ENCODE measurements at regions not wholly inside any gene's neighbourhood (a gene's known extent, or its start where the extent isn't known, plus 50 kb on each side); places are given as distances from the start of the nearest gene placed in this dataset.

- TF ChIP-seq CTCF (IDR thresholded peaks at IDR 0.05; ENCODE audit: borderline replicate concordance, extremely low read depth, low read length, poor library complexity, severe bottlenecking): no peak
- TF ChIP-seq EZH2 (IDR thresholded peaks at IDR 0.05; ENCODE audit: borderline replicate concordance, low read depth, low read length, severe bottlenecking): no peak
These were observed 137.7 kb upstream of the ETS2 start for GRCh38 chr21:38668067-38668466.

Data from DND-41 (cell line).